Colon (tissue), 2 donors: ENCODE measurements at regions not wholly inside any gene's neighbourhood (a gene's known extent, or its start where the extent isn't known, plus 50 kb on each side); places are given as distances from the start of the nearest gene placed in this dataset.
A peak's percentile ranks its signal among the peaks of the same experiment; 100 is the strongest.

Experiments
- FAIRE-seq: peaks from 2 replicates; lab custom pipeline; 2012; peaks lifted over from hg19 to GRCh38; lab: Jason Lieb, UNC
- donor health status: control.
- donor health status: control.

DNA sequence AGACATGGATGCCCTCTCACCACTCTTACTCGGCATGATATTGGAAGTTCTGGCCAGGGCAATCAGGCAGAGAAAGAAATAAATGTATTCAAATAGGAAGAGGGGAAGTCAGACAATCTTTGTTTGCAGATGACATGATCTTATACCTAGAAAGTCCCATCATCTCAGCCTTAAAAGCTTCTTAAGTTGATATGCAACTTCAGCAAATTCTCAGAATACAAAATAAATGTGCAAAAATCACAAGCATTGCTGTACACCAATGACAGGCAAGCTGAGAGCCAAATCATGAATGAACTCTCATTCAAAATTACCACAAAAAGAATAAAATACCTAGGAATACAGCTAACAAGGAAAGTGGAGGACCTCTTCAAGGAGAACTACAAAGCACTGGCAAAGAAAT, 2190.4 kb downstream of the MAT2B start:
- FAIRE-seq: no peak

DNA sequence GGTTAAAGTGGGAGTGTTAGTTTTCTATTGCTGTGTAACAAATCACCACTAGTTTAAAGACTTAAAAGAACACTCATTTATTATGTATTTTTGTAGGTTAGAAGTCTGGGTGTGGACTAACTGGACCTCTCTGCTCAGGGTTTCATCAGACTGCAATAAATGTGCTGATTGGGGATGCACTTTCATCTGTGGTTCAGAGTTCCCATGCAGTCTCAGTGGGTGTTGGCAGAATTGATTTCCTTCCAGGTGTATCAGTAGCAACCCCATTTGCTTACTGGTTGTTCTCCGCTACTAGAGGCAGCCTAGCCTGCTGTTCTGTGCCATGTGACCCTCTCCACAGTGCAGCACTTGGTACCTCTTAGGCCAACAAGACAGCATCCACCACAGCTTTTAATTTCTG, 2200.5 kb downstream of the MAT2B start:
- no peak for FAIRE-seq

DNA sequence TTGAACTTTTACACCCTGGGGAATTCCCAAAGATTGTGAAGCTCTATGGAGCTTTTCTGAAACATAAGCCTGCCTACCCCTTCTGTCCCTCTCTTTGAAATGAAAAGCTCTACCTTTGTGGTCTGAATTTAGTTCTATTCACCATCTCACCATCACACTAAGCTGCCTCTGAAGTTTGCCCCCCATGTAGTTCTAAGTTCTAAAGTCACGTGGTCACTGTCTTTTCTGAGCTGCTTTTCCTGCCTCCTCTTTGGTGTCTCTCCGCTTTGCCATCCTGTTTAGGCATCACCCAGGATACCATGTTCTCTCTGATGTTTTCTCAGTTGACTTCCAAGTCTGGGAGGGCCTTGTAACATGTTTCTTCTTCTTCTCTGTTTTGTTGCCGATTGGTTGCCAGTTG, 2206.6 kb downstream of the MAT2B start:
- FAIRE-seq: no peak

DNA sequence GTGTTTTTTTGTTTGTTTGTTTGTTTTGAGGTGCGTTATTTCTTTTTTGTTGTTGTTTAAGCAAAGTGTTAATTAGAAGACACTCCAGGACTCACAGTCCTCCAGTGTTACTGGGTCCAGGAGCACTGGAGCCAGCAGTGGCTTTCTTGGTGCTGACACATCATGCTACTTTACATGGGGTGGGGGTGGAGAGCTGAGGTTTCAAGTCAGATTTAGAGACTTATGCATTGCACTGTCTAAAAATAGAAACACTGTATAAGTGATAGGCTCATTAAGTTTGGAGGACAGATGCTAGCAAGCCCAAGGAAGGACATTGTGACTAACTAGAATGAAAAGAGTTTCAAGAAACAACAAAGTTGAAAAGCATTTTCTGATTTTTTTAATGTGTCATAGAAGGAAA, 2209.2 kb downstream of the MAT2B start:
- no peak for FAIRE-seq

DNA sequence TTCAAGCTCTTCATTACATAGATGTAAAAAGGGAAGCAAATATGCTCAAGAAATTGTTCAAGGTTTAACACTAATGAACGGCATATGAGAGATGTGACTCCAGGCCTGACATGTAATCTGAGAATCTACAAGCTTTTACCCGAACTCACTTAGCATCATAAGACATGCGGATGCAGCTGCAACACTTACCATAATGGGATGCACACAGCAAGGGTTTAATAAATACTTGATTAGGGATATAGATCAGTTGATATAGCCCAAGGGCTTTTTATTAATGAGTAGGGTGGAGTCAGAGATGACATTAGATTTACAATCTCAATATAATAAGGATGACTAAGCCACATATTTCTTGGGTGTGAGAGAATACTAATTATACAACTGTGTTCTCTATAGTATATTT, 2215.5 kb downstream of the MAT2B start:
- FAIRE-seq: no peak

DNA sequence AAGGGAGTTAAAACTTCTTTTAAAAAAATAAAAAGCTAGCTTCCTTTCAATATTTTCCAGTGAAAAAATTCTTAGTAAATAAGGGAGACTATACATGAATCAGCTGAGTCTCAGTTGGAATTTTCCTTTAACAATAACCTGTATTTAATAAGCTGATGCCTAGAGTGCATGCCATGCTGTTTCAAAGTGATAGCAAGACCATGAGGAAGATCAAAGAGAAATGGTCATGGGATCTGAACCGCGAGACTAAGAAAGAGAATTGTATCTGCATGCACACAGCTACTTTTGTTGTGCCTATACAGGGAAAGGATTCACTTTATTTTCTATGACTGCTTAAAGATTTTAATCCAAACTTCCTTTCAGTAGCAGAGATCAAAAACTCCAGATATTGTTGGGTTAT, 2217.0 kb downstream of the MAT2B start:
- no peak for FAIRE-seq

DNA sequence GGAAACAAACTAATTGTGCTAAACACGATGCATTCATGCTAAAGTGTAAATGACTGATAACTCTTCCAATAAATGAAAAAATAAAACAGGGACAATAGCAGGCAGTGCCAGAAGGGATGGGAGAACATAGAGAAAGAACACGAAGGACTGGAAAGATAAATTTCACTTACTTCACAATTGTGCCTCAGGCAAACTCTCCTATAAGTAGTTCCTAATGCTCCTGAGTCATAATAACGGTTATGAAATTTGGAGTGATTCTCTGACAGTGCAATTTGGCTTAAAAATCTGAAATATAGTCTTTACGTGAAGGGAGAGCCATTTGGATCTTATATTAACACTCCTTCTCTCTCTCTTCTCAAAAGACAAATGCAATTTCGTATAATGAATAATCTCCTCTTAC, 2218.5 kb downstream of the MAT2B start:
- FAIRE-seq: no peak

DNA sequence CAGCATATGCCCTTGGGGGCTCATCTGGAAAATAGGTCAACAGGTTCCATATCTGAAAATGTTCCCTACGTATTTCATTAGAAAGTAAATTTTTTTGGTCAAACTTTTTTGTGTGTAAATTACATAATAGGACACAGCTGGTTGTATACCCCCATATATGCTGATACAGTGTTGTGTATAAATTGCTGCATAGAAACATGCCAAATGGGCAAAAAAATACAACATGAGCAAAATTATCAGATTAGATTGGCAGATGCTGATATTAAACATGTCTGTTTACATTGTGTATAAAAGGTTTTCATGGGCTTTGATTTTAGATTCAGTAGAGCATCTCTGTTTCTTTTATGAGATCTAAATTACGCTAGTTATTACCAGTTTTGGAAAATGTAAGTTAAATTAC, 2223.0 kb downstream of the MAT2B start:
- FAIRE-seq: no peak

DNA sequence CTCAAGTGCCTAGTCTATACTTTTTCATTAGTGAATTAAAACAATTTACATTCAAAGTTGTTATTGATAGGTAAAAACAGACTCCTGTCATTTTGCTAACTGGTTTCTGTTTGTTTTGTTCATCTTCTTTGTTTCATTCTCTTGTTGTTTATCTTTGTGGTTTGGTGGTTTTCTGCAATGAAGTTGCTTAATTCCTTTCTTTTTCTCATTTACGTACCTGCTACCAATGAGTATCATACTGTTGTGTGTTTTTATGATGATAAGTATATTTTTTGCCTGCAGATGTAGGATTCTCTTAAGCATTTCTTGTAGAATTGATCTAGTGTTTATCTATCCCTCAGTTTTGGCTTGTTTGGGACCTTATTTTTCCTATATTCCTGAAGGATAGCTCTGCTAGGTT, 2230.0 kb downstream of the MAT2B start:
- FAIRE-seq: no peak

DNA sequence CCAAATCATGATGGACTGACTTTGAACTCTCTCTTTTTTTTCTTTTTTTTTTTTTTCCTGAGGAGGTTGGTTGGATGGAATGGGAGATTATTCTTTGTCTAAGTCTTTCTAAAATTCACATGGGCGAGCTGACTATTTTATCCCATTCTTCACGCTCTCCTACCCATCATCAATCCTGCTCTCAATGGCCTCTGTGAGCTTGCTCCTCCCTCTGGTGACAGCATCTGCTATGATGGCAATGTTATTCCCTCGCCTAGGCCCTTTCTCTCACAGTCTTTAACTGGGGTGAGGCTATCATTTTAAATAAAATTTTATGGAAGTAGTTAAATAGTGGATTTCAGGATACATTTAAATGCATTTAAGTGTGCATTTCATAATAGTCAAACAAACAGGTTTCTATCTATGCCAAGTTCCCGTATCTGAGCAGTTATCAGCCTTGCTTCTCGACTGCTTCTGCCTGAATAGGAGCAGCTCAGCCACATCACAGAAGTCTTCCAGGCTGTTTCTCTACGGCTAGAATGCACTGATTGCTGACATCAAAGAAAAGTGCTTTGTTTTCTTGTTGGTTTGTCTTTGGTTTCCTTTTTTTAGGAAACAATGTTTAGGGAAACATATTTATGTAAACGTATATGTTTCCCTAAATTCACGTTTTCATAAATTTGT, 2233.8 kb downstream of the MAT2B start:
- FAIRE-seq: no peak

DNA sequence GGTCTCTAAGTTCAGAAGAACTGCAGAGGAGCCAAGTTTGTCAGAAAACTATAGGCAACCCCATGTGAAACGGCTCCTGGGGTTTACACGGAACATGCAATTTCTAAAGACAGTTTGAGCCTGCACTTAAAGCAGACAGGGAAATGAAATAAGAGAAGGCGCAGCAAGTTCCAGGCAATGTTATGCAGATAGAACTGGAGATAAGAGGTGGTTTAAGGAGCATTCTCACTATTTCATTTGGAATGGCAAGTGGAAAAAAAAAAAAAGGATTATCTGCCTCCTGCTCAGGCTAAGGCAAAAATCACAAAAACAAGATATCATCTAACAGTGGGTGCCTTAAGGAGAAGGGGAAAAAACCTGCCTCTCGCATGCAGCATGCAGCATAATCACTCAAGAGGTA, 2252.4 kb downstream of the MAT2B start:
- no peak for FAIRE-seq

DNA sequence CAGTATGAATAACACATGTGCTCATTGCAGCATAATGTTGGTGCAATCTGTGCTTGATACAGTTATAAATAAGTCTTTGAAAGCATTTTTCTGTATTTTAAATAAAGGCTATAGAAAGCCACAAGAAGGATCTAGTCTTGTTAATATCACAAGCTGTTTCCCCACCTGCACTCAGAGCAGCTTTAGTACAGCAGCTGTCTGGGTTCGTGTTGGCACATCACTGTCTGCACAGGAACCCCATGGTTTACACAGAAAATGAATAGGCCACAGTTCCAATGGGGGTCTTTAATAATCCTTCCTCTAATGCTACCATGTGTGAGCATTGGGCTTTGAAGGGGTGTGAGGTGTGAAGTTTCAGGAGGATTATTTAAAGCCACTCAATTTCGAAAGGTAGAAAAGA, 2269.7 kb downstream of the MAT2B start:
- FAIRE-seq: no peak

DNA sequence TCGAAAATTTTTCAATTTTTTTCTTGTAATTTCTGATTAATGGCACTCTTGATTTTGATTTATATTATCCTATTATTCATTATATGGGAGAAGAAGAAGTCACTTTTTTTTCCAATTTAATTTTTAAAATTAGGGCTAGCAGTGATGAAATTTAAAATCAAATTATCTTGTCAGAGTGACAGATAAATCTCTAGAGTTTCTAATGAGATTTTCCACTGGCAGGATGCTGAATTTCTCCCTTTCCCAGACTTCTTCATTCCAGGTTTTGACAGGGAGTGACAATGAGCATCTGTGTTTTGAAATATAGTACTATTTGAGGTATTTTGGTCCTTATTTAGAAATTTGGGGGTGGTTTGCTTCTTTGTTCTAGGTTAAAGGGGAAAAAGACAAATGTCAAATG, 2274.1 kb downstream of the MAT2B start:
- no peak for FAIRE-seq

DNA sequence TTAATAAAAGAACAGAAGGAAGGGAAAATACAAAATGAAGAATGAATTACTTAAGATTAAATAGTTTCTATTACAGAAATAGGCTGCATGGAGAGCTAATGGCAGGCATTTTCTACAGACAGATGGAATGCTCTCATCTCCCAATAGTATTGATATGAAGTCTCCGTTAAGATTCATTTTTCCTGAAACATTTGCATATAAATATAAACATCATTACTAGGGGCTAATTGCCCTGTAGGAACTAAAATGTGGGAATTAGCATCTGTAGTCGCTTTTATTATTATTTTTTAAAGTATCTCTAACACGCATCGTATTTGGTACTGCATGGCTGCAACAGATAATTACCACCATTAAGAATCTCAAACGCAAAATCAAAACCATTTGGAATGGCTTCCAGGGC, 2275.5 kb downstream of the MAT2B start:
- FAIRE-seq: no peak

DNA sequence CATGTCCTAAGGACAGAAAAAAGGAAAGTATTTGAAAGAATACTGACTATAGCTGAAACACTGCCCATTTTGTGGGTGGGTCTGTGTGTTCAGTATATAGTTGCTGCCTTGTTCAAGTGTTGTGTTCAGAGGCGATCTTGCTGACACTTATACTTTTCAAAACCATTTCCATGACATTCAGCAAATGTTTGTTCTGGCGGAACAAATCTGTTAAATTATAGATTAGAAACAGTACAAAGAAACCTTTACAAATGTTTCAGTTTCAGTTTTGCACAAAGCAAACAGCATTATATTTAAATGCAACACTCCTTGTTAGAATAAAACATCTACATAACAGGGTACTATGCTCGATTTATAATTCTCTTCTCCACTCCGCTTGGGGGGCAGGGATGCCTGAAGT, 2276.3 kb downstream of the MAT2B start:
- no peak for FAIRE-seq

DNA sequence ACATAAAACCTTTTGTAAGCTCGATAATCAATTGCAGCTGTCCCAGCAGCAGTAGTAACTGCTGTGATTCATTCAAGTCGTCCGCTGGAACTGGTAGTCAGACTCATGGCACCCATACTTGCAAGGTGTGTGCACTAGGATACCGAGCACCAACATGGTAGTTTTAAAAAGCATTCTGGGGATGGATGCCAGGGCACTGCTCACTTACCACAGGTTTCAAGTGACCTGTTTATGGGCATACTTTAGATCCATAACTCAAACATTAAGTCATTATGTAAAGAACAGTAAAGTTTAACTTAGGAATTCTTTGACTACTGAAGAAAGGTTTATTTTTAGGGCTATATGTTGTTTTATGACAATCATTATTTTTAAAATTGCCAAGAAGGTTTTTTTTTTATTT, 2277.6 kb downstream of the MAT2B start:
- peak; percentile 31 for FAIRE-seq

DNA sequence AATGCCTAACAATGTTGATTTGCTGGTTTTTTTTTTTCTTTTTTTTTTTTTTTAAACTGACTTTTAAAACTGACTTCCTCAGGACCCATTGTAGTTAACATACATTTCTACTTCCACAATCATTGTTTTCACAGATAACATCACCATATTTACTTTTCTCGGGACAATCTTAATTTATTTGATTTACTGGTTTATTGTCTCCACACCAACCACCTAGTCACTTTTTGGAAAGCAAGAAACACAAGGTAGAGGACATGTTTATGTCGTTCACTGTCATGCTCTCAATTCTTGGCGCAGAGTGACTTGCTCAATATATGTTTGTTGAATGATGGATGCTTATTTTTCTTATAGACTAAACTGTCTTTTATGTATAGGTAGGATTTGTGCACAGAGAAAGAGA, 2280.7 kb downstream of the MAT2B start:
- FAIRE-seq: no peak

DNA sequence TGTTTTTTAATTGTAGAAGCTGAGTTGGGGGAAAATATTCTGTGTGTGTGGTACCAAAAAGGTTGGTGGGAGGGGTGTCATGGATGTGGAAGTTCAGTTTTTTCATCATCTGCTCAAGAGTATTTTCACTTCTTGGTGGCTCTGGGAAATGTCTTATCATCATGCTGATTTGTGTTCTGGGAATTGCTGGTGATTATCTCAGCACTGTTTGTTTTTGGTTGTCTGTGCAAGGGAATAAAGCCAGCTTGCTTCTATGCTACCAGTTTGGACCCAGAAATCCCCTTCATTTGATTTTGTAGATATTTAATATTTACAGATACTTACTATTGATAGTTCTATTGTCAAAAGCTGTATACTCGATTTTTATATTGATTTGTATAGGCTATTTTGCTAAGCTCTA, 2289.7 kb downstream of the MAT2B start:
- FAIRE-seq: no peak

DNA sequence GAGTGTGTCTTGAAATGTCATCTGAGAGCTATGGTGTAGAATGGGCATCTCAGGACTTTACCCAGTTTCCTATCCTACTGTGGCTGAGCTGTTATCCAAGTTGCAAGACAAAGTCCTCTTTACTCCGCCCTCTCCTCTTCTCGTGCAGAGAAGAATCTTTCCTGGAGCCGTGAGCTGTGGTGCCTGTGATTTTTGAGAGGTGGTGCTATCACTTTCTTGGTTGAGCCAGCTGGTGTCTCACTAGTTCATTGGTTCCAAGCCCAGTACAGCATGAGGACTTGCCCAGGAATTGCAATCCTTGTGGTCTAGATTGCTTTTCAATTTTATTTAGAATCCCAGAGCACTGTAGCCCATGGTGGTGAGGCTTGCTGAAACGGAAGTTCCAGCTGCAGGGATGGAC, 2300.3 kb downstream of the MAT2B start:
- FAIRE-seq: no peak

DNA sequence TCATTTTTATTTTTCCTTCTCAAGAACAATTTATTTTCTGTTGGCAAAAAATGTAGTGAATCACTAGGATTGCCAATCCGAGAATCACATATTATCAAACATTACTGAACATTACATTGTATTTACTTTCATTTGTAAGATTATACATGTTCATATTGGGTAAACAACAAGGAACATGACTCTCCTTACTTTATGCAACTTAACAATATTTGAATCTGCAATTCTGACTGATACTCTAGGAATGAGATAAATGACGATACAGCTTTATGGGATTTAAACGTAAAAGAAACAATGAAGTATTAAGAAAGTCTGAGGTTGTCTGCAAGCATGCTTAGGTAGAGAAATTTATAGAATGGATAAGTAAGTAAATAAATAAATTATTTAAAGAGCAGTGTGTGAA, 2302.9 kb downstream of the MAT2B start:
- no peak for FAIRE-seq

DNA sequence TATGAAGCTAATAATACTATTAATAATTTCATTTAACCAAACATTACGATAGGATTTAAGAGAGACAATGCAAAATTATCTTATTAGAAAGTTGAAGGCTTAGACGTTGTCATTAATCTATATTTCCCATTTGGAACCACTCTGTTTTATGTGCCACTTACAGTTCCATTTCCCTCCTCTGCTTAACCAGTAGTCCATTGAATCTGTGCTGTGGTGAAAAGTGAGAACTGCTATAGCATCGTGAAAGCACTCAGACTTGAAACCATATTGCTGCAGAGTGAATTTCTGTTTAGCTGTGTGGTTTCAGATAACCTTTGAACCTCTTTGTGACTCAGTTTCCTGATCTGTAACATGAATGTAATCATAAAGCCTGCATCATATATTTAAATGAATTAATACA, 2304.5 kb downstream of the MAT2B start:
- FAIRE-seq: no peak

DNA sequence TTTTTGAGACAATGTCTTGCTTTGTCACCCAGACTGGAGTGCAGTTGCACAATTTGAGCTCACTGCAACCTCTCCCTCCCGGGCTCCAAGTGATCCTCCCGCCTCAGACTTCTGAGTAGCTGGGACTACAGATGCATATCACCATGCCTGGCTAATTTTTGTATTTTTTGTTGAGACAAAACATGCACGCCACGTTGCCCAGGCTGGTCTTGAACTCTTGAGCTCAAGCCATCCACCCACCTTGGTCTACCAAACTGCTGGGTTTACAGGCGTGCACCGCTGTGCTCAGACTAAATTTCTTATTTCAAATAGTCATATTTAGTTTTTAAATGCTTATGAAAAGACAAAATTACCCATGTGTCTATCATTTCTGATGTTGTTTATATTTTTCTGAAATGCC, 2324.1 kb downstream of the MAT2B start:
- no peak for FAIRE-seq

DNA sequence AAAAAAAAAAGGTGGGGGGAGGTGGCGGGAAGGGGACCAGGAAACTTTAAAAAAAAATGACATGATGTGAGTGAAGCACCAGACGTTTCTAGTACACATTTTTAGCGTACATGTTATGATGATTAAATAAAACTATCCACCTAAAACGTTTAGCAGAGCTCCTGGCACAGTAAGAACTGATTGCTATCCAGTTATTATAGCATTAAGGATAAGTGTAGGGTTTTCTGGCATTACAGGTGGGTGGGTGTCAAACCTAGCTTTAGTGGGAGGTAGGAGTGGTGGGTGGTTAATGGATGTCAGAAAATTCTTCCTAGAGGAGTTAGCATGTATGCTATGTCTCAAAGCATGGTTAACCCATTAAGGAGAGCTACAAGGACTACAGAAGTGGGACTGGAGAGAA, 2329.5 kb downstream of the MAT2B start:
- no peak for FAIRE-seq

DNA sequence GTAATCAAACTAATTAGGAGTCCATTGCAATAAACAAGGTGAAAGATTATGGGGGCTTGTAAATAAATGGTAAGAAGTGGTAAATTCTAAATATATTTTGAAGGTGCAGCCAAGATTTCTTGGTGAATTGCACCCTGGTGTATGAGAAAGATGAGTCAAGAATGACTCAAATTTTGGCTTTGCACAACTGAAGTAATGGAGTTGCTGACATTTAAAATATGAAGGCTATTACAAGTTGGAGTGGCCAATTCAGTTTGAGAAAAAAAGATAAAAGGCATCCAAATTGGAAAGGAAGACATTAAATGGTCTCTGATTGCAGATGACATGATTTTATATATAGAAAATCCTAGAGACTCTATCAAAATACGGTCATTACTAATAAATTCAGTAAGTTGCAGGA, 2330.6 kb downstream of the MAT2B start:
- no peak for FAIRE-seq

DNA sequence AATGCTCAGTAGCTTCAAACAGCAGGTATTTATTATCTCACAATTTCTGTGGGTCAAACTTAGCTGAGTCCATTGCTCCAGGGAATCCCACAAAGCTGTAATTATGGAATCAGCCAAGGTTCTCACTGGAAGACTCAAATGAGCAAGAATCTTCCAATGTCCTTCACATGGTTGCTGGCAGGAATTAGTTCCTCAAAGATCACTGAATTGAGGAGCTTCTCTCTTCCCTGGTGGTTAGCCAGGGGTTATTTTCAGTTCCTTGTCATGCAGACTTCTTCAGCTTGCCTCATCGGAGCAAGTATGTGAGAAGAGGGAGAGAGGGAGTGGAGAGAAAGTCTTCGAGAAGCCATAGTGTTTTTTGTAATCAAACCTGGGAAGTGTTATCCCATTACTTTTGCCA, 2331.9 kb downstream of the MAT2B start:
- FAIRE-seq: no peak
